ENCODE measurements at regions not wholly inside any gene's neighbourhood (a gene's known extent, or its start where the extent isn't known, plus 50 kb on each side); places are given as distances from the start of the nearest gene placed in this dataset.

GRCh38 chr3:168534761-168535160 is 439.0 kb upstream of the GOLIM4 start:
- Histone ChIP-seq H3K4me1 (ENCODE audit: insufficient read depth, low read length) (no peaks in the 10 kb centered on the region), H3K27me3 (ENCODE audit: insufficient read depth, low read length) (no peaks in the 10 kb centered on the region), H4K20me1 (ENCODE audit: insufficient read depth, low read length) (no peaks in the 10 kb centered on the region), H3K4me3 (ENCODE audit: insufficient read depth, low read length) (no peak overlapping the region), H3K9me3 (ENCODE audit: low read depth, low read length) (no peaks in the 10 kb centered on the region), H3K36me3 (ENCODE audit: insufficient read depth, low read length) (no peaks in the 10 kb centered on the region), H3K79me2 (ENCODE audit: insufficient read depth, low read length) (no peaks in the 10 kb centered on the region), H3K4me2 (ENCODE audit: insufficient read depth, low read length) (no peak overlapping the region), H2AFZ (ENCODE audit: low read length) (no peak overlapping the region), H3K27ac (ENCODE audit: low read depth, low read length) (no peak overlapping the region)
- TF ChIP-seq CTCF (IDR thresholded peaks at IDR 0.05; ENCODE audit: extremely low read depth, low read depth, low read length), result no peak
- DNase-seq (ENCODE audit: insufficient read length, low spot score, missing footprints), result no peak

DNA sequence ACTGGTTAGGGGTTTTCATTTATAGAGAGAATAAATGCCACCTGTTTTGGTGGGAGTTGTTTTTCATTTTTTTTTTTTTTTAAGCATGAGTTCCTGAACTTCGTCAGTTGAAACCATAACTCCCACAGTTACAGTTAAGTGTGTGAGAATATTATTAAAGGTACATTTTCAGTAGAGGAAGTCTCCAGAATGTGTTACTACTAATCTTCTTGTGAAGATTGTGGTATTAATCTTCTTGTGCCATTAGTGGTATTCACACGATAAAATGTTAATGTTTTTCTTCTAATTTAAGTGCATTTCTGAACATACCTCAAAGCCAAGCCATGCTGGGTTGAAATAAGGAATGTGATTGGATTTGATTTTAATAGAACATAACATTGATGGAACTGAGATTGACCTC is 437.9 kb upstream of the GOLIM4 start:
- Histone ChIP-seq H3K27me3 (ENCODE audit: insufficient read depth, low read length) (no peaks in the 10 kb centered on the region), H3K4me2 (ENCODE audit: insufficient read depth, low read length) (no peak overlapping the region), H2AFZ (ENCODE audit: low read length) (no peak overlapping the region), H4K20me1 (ENCODE audit: insufficient read depth, low read length) (no peaks in the 10 kb centered on the region), H3K4me1 (ENCODE audit: insufficient read depth, low read length) (no peaks in the 10 kb centered on the region), H3K36me3 (ENCODE audit: insufficient read depth, low read length) (no peaks in the 10 kb centered on the region), H3K79me2 (ENCODE audit: insufficient read depth, low read length) (no peaks in the 10 kb centered on the region), H3K27ac (ENCODE audit: low read depth, low read length) (no peak overlapping the region), H3K9me3 (ENCODE audit: low read depth, low read length) (no peaks in the 10 kb centered on the region), H3K4me3 (ENCODE audit: insufficient read depth, low read length) (no peak overlapping the region)
- no peak for DNase-seq (ENCODE audit: insufficient read length, low spot score, missing footprints)
- no peak for TF ChIP-seq CTCF (IDR thresholded peaks at IDR 0.05; ENCODE audit: extremely low read depth, low read depth, low read length)

- no peak for TF ChIP-seq CTCF (IDR thresholded peaks at IDR 0.05; ENCODE audit: extremely low read depth, low read depth, low read length)
- Histone ChIP-seq H4K20me1 (ENCODE audit: insufficient read depth, low read length) (no peaks in the 10 kb centered on the region), H3K9me3 (ENCODE audit: low read depth, low read length) (no peaks in the 10 kb centered on the region), H3K36me3 (ENCODE audit: insufficient read depth, low read length) (no peaks in the 10 kb centered on the region), H2AFZ (ENCODE audit: low read length) (no peak overlapping the region), H3K79me2 (ENCODE audit: insufficient read depth, low read length) (no peaks in the 10 kb centered on the region), H3K27ac (ENCODE audit: low read depth, low read length) (no peak overlapping the region), H3K4me2 (ENCODE audit: insufficient read depth, low read length) (no peak overlapping the region), H3K27me3 (ENCODE audit: insufficient read depth, low read length) (no peaks in the 10 kb centered on the region), H3K4me1 (ENCODE audit: insufficient read depth, low read length) (no peaks in the 10 kb centered on the region), H3K4me3 (ENCODE audit: insufficient read depth, low read length) (no peak overlapping the region)
- DNase-seq (ENCODE audit: insufficient read length, low spot score, missing footprints), result no peak
Observed at GRCh38 chr3:168532135-168532534, 436.4 kb upstream of the GOLIM4 start.

- Histone ChIP-seq H3K9me3 (ENCODE audit: low read depth, low read length) (no peaks in the 10 kb centered on the region), H3K27ac (ENCODE audit: low read depth, low read length) (no peak overlapping the region), H4K20me1 (ENCODE audit: insufficient read depth, low read length) (no peaks in the 10 kb centered on the region), H3K4me1 (ENCODE audit: insufficient read depth, low read length) (no peaks in the 10 kb centered on the region), H2AFZ (ENCODE audit: low read length) (no peak overlapping the region), H3K4me2 (ENCODE audit: insufficient read depth, low read length) (no peak overlapping the region), H3K27me3 (ENCODE audit: insufficient read depth, low read length) (no peaks in the 10 kb centered on the region), H3K36me3 (ENCODE audit: insufficient read depth, low read length) (no peaks in the 10 kb centered on the region), H3K79me2 (ENCODE audit: insufficient read depth, low read length) (no peaks in the 10 kb centered on the region), H3K4me3 (ENCODE audit: insufficient read depth, low read length) (no peak overlapping the region)
- TF ChIP-seq CTCF (IDR thresholded peaks at IDR 0.05; ENCODE audit: extremely low read depth, low read depth, low read length), result no peak
- DNase-seq (ENCODE audit: insufficient read length, low spot score, missing footprints), result no peak
Observed at GRCh38 chr3:168531116-168531515, 435.4 kb upstream of the GOLIM4 start.
